AG09319 (cell line): ENCODE measurements at regions not wholly inside any gene's neighbourhood (a gene's known extent, or its start where the extent isn't known, plus 50 kb on each side); places are given as distances from the start of the nearest gene placed in this dataset.
"Not testable (repeated sequence)": the region's sequence is repeated elsewhere in the genome, so short reads cannot be mapped to it uniquely, and the experiment has no call there.

Source experiments
- DNase-seq: peaks from one replicate; pipeline ENCODE4 v3.0.0-alpha.2; 2010; ENCODE audit warnings: low read depth; ENCODE audit errors: extremely low read depth
- CTCF ChIP-seq: IDR thresholded peaks from 2 replicates; pipeline ENCODE4 v1.5.1; 2011; ENCODE audit warnings: low read depth, mild to moderate bottlenecking, inconsistent platforms, low read length, moderate library complexity

- TF ChIP-seq CTCF = no peak
- DNase-seq = no peak
These were observed 146.0 kb upstream of the GNAI1 start for GRCh38 chr7:79988653-79989052.

GRCh38 chr7:79984210-79984609, 150.4 kb upstream of the GNAI1 start:
- DNase-seq = no peak
- no peak for TF ChIP-seq CTCF

DNA sequence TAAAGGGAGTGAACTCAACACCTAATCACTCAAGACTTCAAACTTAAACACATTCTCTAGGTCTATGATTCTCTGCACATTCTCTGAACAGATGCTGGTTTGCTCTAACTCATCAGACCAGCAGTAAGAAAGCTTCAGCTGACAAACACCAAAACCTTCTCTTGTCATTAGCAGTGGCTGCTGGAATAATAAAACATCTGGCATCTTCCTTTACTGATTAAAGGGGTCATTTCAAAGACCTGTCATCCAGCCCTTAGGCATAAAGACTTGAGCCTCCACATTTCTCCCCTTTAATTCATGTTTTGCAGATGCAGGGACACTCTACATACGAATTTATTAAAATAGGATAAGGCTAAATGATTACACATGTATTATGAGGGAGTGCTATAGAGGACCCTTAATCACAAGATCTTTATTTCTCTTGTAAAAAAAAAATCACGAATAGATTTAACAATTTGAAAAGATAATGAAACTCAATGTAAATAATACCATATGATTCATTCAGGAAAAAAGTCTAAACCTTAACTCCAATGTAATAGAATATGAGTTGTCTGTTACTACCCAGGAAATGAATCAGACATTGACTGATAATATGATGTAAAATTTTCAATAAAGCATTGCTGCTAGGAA, 152.4 kb upstream of the GNAI1 start:
- DNase-seq = no peak
- TF ChIP-seq CTCF = no peak

GRCh38 chr7:79980376-79980775, 154.3 kb upstream of the GNAI1 start:
- no peak for TF ChIP-seq CTCF
- DNase-seq = no peak

DNA sequence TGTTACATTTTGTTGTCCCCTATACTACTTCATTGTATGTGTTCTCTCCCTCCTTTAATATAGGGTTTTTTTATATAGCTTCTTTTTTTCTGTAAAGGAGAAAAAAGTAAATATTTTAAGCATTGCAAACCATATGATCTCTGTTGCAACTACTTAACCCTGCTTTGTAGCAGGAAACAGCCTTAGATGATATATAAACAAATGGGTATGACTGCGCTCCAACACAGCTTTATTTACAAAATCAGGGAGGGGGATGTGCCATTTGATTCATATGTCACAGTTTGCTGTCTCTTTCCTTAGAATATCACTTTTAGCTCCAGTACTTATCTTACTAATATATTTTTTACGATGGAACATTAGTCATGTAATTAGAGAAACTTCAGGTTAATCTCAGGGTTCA, 155.2 kb upstream of the GNAI1 start:
- TF ChIP-seq CTCF = no peak
- DNase-seq = peak; percentile 52

GRCh38 chr7:79977481-79977880, 157.2 kb upstream of the GNAI1 start:
- no peak for TF ChIP-seq CTCF
- DNase-seq = no peak

DNA sequence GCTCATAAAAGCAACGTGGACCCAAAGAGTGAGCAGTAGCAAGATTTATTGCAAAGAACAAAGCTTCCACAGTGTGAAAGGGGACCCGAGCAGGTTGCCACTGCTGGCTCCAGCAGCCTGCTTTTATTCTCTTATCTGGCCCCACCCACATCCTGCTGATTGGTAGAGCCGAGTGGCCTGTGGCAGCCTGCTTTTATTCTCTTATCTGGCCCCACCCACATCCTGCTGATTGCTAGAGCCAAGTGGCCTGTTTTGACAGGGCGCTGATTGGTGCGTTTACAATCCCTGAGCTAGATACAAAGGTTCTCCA, 158.0 kb upstream of the GNAI1 start:
- not testable (repeated sequence) for DNase-seq

GRCh38 chr7:79975986-79976710, 158.5 kb upstream of the GNAI1 start:
- DNase-seq = not testable (repeated sequence)
